Ramos (cell line): ENCODE measurements at regions not wholly inside any gene's neighbourhood (a gene's known extent, or its start where the extent isn't known, plus 50 kb on each side); places are given as distances from the start of the nearest gene placed in this dataset.

Source experiments
- in situ Hi-C: fragments of 300-500 bp; cut with MboI; formaldehyde crosslinking; loops from one replicate; pipeline ENCODE4 v1.14.3; 2022; ENCODE audit warnings: low sequenced_read_pairs; ENCODE audit not compliant: unreplicated experiment

DNA sequence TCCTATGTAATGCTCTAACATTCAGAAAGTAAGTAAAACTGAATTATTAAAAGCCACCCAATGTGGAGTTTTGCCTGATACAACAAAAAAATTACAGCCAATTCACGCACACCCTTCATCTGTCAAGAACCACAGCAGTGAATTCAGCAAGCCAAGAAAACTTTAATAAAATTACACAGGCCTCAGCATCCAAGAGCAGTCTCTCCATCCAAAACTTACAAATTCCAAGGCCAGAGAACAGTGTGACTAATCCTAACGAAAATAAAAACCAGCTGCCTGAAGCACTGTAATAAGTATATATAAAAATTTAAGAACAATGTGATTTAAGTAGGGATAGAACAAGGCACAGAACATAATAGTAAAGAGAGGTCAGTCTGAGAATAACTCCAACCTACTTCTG is 54.2 kb downstream of the SIX6 start:
- in situ Hi-C loops, result loop anchor here (5.0 to 10.0 kb wide), 4 partner anchors 231 to 598 kb away; no protein-coding TSS in a partner anchor

- in situ Hi-C loops, result loop anchor here (10.0 kb wide), 2 partner anchors 500 to 600 kb away; no protein-coding TSS in a partner anchor
Measured at GRCh38 chr14:60565211-60565610, 56.3 kb downstream of the SIX6 start.

- in situ Hi-C loops, result loop anchor here (10.0 kb wide), 2 partner anchors 501 to 601 kb away; no protein-coding TSS in a partner anchor
Measured at GRCh38 chr14:60566101-60566500, 57.2 kb downstream of the SIX6 start.

- in situ Hi-C loops, result no loop called here
Measured at GRCh38 chr14:60573943-60574495, 65.1 kb downstream of the SIX6 start.

- in situ Hi-C loops, result no loop called here
Measured at GRCh38 chr14:60575008-60575407, 66.1 kb downstream of the SIX6 start.

- in situ Hi-C loops, result no loop called here
Measured at GRCh38 chr14:60585676-60586075, 63.6 kb downstream of the SIX1 start.

- in situ Hi-C loops, result no loop called here
Measured at GRCh38 chr14:60589442-60589841, 59.8 kb downstream of the SIX1 start.

DNA sequence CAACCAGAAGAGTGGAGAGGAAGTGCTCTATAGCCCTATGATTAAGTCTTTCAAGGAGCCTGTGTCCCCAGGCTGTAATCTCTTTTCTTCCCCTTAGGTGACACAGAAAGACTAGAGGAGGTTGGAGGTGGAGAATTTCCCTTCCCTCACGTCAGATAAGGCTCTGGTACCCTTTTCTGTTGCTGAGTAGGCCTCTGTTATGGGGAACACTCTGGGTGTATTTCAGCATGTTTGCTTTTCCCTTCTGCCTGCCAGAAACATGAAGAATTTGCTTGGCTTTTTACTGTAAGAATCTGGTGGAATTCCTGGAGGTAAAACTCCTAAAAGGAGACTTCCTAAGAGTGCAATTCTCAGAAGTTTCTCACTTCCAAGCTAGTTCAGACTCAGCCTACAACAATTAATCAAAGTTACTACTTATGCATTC is 58.3 kb downstream of the SIX1 start:
- in situ Hi-C loops, result no loop called here
